Spleen (tissue), 11 donors: ENCODE measurements at regions not wholly inside any gene's neighbourhood (a gene's known extent, or its start where the extent isn't known, plus 50 kb on each side); places are given as distances from the start of the nearest gene placed in this dataset.

Experiments used
- DNase-seq: peaks from one replicate; pipeline ENCODE4 v3.0.0-alpha.2; 2020
- H3K27ac ChIP-seq, 8 donors: fragments of 200-600 bp; sonication (generic) in 7 of 8; 1 replicate in 4 of 8; 2 replicates in 4 of 8; pipeline versions ENCODE4 v1.5.0 to v1.8.0; 2016 to 2021; ENCODE audit warnings: inconsistent platforms in 4 of 8, mild to moderate bottlenecking in 4 of 8, moderate library complexity in 1 of 8
- H3K27me3 ChIP-seq, 7 donors: fragments of 200-600 bp; sonication (generic) in 6 of 7; replicated peaks in 1 of 7; 1 replicate in 4 of 7; 2 replicates in 3 of 7; pipeline versions ENCODE4 v1.5.0 to v1.8.0; 2016 to 2021; ENCODE audit warnings: inconsistent platforms in 3 of 7, mild to moderate bottlenecking in 1 of 7
- H3K36me3 ChIP-seq, 6 donors: fragments of 200-600 bp; sonication (generic) in 5 of 6; 1 replicate in 4 of 6; 2 replicates in 2 of 6; pipeline versions ENCODE4 v1.5.0 to v1.8.0; 2016 to 2021; ENCODE audit warnings: inconsistent platforms in 2 of 6
- H3K4me1 ChIP-seq, 6 donors: fragments of 200-600 bp; sonication (generic) in 5 of 6; 1 replicate in 3 of 6; 2 replicates in 3 of 6; pipeline versions ENCODE4 v1.5.0 to v1.8.0; 2016 to 2021; ENCODE audit warnings: inconsistent platforms in 3 of 6
- H3K4me3 ChIP-seq, 8 donors: fragments of 200-600 bp; sonication (generic) in 7 of 8; 1 replicate in 4 of 8; 2 replicates in 4 of 8; pipeline versions ENCODE4 v1.5.0 to v1.8.0; 2016 to 2021; ENCODE audit warnings: inconsistent platforms in 4 of 8, mild to moderate bottlenecking in 4 of 8, moderate library complexity in 2 of 8
- H3K9me3 ChIP-seq, 8 donors: fragments of 200-600 bp; sonication (generic) in 7 of 8; 1 replicate in 4 of 8; 2 replicates in 4 of 8; pipeline versions ENCODE4 v1.5.0 to v1.8.0; 2016 to 2021; ENCODE audit warnings: inconsistent platforms in 4 of 8
- CTCF ChIP-seq, 11 experiments: fragments of 200-600 bp in 7 of 11; fragments of 450-650 bp in 4 of 11; sonication (generic) in 4 of 11; IDR thresholded peaks in 8 of 11; conservative IDR thresholded peaks in 3 of 11; 1 replicate in 7 of 11; 2 replicates in 4 of 11; pipeline versions ENCODE4 v1.4.0 to v1.8.0; 2016 to 2021; ENCODE audit warnings: antibody characterized with exemption in 11 of 11, inconsistent platforms in 4 of 11, mild to moderate bottlenecking in 1 of 11
- POLR2A ChIP-seq, 3 donors: fragments of 450-650 bp; IDR thresholded peaks; one replicate each; pipeline ENCODE4 v1.5.1; 2017; ENCODE audit warnings: antibody characterized with exemption in 3 of 3, mild to moderate bottlenecking in 1 of 3
- POLR2AphosphoS5 ChIP-seq, 3 donors: sonication (generic); formaldehyde crosslinking; IDR thresholded peaks; one replicate each; pipeline ENCODE4 v1.5.1; 2017; ENCODE audit warnings: antibody characterized with exemption in 3 of 3
- WGBS, 5 donors: extraction: QIAGEN DNeasy Blood & Tissue Kit in 3 of 5; methylation state at CpG; one replicate each; pipeline versions ENCODE4 v1.1.5 to v1.1.7; 2013 to 2018; 5-methylcytosine and 5-hydroxymethylcytosine counted together
- intact Hi-C: fragments of 100-400 bp; cut with DNase I; formaldehyde crosslinking; loops from one replicate; pipeline ENCODE4 v1.15.0; 2023; ENCODE audit warnings: low total_unique reads
- donor health status: healthy with polysubstance abuse.
- donor health status: DM: no; HTN: no; CAD: no; lungs with moderate emphysema.
- donor health status: DM: no; HTN: no; CAD: no.
- donor health status: Bipolar disorder and iron deficiency.
- donor health status: healthy.
- donor health status: DM: no; HTN: no; CAD: no.
- donor health status: DM: yes; HTN: yes; CAD: no.

GRCh38 chr7:12985752-12986151 is 298.3 kb downstream of the ARL4A start:
- DNase-seq, result no peak
- H3K36me3 ChIP-seq, result no peaks in the 10 kb centered on the region
- no peaks in the 10 kb centered on the region for H3K9me3 ChIP-seq
- no peaks in the 10 kb centered on the region for H3K27me3 ChIP-seq
- intact Hi-C loops, result no loop called here
- no peak for TF ChIP-seq POLR2AphosphoS5 (IDR thresholded peaks at IDR 0.05)
- no peak for TF ChIP-seq POLR2A (IDR thresholded peaks at IDR 0.05)
- no peak for TF ChIP-seq CTCF (IDR thresholded peaks at IDR 0.05 in 8 of 11, conservative IDR thresholded peaks at IDR 0.05 in 3 of 11)
- no peak overlapping the region for H3K27ac ChIP-seq
- H3K4me1 ChIP-seq, result no peaks in the 10 kb centered on the region
- 73 to 82% (median 79%) methylated on average over 2 of the region's 2 CpGs for WGBS, 5 donors
- H3K4me3 ChIP-seq, result no peak overlapping the region

GRCh38 chr7:12987238-12987637 is 299.8 kb downstream of the ARL4A start:
- H3K4me3 ChIP-seq, result no peak overlapping the region
- intact Hi-C loops, result no loop called here
- H3K9me3 ChIP-seq, result no peaks in the 10 kb centered on the region
- H3K4me1 ChIP-seq, result no peaks in the 10 kb centered on the region
- DNase-seq, result no peak
- no peak for TF ChIP-seq POLR2AphosphoS5 (IDR thresholded peaks at IDR 0.05)
- TF ChIP-seq POLR2A (IDR thresholded peaks at IDR 0.05), result no peak
- TF ChIP-seq CTCF (IDR thresholded peaks at IDR 0.05 in 8 of 11, conservative IDR thresholded peaks at IDR 0.05 in 3 of 11), result no peak
- no peaks in the 10 kb centered on the region for H3K27me3 ChIP-seq
- H3K36me3 ChIP-seq, result no peaks in the 10 kb centered on the region
- H3K27ac ChIP-seq, result no peak overlapping the region

GRCh38 chr7:12990440-12990839 is 303.0 kb downstream of the ARL4A start:
- no peaks in the 10 kb centered on the region for H3K36me3 ChIP-seq
- no peaks in the 10 kb centered on the region for H3K4me1 ChIP-seq
- no peak overlapping the region for H3K4me3 ChIP-seq
- no peak overlapping the region for H3K27ac ChIP-seq
- intact Hi-C loops, result no loop called here
- no peak for TF ChIP-seq POLR2A (IDR thresholded peaks at IDR 0.05)
- no peak for TF ChIP-seq POLR2AphosphoS5 (IDR thresholded peaks at IDR 0.05)
- no peak for TF ChIP-seq CTCF (IDR thresholded peaks at IDR 0.05 in 8 of 11, conservative IDR thresholded peaks at IDR 0.05 in 3 of 11)
- 85 to 95% (median 92%) methylated on average over 4 of the region's 4 CpGs for WGBS, 5 donors
- no peak for DNase-seq
- no peaks in the 10 kb centered on the region for H3K27me3 ChIP-seq
- H3K9me3 ChIP-seq, result no peaks in the 10 kb centered on the region

DNA sequence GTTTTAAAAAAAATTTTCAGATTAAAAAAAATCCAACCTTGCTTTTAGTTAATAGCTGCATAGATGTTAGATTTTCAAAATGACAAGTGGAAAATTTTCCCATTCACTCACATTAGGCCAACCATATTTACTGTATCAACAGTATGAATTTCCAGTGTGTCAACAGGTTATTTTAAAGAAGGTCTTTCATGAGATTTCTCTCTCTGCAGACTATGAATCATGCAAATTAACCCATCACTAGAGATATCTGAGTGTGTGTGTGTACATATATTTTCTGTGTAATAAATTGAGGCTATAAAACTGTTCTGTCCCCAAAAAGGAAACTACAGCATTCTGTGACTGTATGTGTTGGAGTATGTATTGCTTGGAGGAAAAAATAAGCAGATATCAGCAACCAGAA is 305.6 kb downstream of the ARL4A start:
- H3K27ac ChIP-seq, result no peak overlapping the region
- no peak for TF ChIP-seq POLR2AphosphoS5 (IDR thresholded peaks at IDR 0.05)
- no peak for TF ChIP-seq CTCF (IDR thresholded peaks at IDR 0.05 in 8 of 11, conservative IDR thresholded peaks at IDR 0.05 in 3 of 11)
- no peak for TF ChIP-seq POLR2A (IDR thresholded peaks at IDR 0.05)
- intact Hi-C loops, result no loop called here
- H3K36me3 ChIP-seq, result no peaks in the 10 kb centered on the region
- peaks cover 0 to under 1% (median 0%) of the 10 kb centered on the region in 8 donors for H3K9me3 ChIP-seq
- H3K4me1 ChIP-seq, result no peaks in the 10 kb centered on the region
- DNase-seq, result no peak
- H3K4me3 ChIP-seq, result no peak overlapping the region
- H3K27me3 ChIP-seq, result no peaks in the 10 kb centered on the region
